VCaP (cell line): ENCODE measurements at regions not wholly inside any gene's neighbourhood (a gene's known extent, or its start where the extent isn't known, plus 50 kb on each side); places are given as distances from the start of the nearest gene placed in this dataset.
A peak's percentile ranks its signal among the peaks of the same experiment; 100 is the strongest.

Experiments
- H3K27ac ChIP-seq: fragments of 450-650 bp; 2 replicates; pipeline ENCODE4 v1.5.1; 2017
- TF ChIP-seq, protein P1 (sequence below): fragments of 450-650 bp; conservative IDR thresholded peaks from 2 replicates; pipeline ENCODE4 v1.5.1; 2017; ENCODE audit warnings: mild to moderate bottlenecking, moderate library complexity

- TF ChIP-seq, protein P1, sequence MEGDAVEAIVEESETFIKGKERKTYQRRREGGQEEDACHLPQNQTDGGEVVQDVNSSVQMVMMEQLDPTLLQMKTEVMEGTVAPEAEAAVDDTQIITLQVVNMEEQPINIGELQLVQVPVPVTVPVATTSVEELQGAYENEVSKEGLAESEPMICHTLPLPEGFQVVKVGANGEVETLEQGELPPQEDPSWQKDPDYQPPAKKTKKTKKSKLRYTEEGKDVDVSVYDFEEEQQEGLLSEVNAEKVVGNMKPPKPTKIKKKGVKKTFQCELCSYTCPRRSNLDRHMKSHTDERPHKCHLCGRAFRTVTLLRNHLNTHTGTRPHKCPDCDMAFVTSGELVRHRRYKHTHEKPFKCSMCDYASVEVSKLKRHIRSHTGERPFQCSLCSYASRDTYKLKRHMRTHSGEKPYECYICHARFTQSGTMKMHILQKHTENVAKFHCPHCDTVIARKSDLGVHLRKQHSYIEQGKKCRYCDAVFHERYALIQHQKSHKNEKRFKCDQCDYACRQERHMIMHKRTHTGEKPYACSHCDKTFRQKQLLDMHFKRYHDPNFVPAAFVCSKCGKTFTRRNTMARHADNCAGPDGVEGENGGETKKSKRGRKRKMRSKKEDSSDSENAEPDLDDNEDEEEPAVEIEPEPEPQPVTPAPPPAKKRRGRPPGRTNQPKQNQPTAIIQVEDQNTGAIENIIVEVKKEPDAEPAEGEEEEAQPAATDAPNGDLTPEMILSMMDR, result no peak
- H3K27ac ChIP-seq, result no peak overlapping the region
Observed at GRCh38 chr3:110677506-110677905, 394.1 kb upstream of the NECTIN3 start.

- no peak overlapping the region for H3K27ac ChIP-seq
- TF ChIP-seq, protein P1, result no peak
Observed at GRCh38 chr3:110679285-110679684, 392.3 kb upstream of the NECTIN3 start.

DNA sequence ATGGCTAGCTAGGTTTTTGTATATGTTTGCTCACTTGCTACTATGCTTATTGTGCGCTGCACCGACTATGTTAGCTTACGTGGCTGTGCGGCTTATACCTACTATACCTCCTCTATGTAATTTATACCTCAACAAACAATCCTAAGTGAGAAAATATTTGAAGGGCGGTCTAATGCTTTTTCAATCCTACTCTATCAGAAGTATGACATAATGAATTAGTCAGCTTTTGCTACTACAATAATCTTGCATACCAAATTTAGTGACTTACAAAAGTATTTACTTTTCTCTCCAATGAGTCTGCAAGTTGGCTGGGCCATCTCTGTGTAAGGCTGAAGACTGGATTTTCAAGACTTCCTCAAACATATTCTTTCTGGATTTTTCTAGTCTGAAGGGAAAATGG, 391.2 kb upstream of the NECTIN3 start:
- TF ChIP-seq, protein P1, result no peak

GRCh38 chr3:110684466-110684865, 387.1 kb upstream of the NECTIN3 start:
- H3K27ac ChIP-seq, result no peak overlapping the region
- TF ChIP-seq, protein P1, result no peak

More for the DNA sequence above, 391.2 kb upstream of the NECTIN3 start:
- H3K27ac ChIP-seq, result no peak overlapping the region

- H3K27ac ChIP-seq, result peak overlapping the region; percentile 72
- TF ChIP-seq, protein P1, result no peak
Observed at GRCh38 chr3:110685630-110686029, 386.0 kb upstream of the NECTIN3 start.

GRCh38 chr3:110686701-110687100, 384.9 kb upstream of the NECTIN3 start:
- TF ChIP-seq, protein P1, result no peak
- peak overlapping the region; percentile 72 for H3K27ac ChIP-seq

- TF ChIP-seq, protein P1, result no peak
- H3K27ac ChIP-seq, result peak overlapping the region; percentile 72
Observed at GRCh38 chr3:110687138-110687537, 384.5 kb upstream of the NECTIN3 start.
